Retinal pigment epithelial cell (primary cell): ENCODE measurements at regions not wholly inside any gene's neighbourhood (a gene's known extent, or its start where the extent isn't known, plus 50 kb on each side); places are given as distances from the start of the nearest gene placed in this dataset.

Experiments used
- DNase-seq: peaks from one replicate; pipeline ENCODE4 v3.0.0-alpha.2; 2010; ENCODE audit warnings: low read depth
- H3K4me3 ChIP-seq: 2 replicates; pipeline ENCODE4 v1.5.1; 2011; ENCODE audit warnings: mild to moderate bottlenecking, low read length, control low read depth, moderate library complexity
- CTCF ChIP-seq: conservative IDR thresholded peaks from 2 replicates; pipeline ENCODE4 v1.5.1; 2011; ENCODE audit warnings: low read depth, low read length, control low read depth, inconsistent platforms

GRCh38 chr1:217117973-217118465 is 394.8 kb upstream of the ESRRG start:
- TF ChIP-seq CTCF, result no peak
- no peak overlapping the region for H3K4me3 ChIP-seq
- no peak for DNase-seq

GRCh38 chr1:217115404-217116380 is 392.5 kb upstream of the ESRRG start:
- TF ChIP-seq CTCF, result no peak
- DNase-seq, result no peak
- H3K4me3 ChIP-seq, result no peak overlapping the region

- no peak for TF ChIP-seq CTCF
- no peak overlapping the region for H3K4me3 ChIP-seq
- no peak for DNase-seq
Observed at GRCh38 chr1:217109928-217110327, 386.7 kb upstream of the ESRRG start.

- no peak for TF ChIP-seq CTCF
- no peak overlapping the region for H3K4me3 ChIP-seq
- no peak for DNase-seq
Observed at GRCh38 chr1:217106231-217106901, 383.1 kb upstream of the ESRRG start.

- no peak for DNase-seq
- no peak overlapping the region for H3K4me3 ChIP-seq
- no peak for TF ChIP-seq CTCF
Observed at GRCh38 chr1:217105437-217105836, 382.2 kb upstream of the ESRRG start.

- no peak overlapping the region for H3K4me3 ChIP-seq
- no peak for TF ChIP-seq CTCF
- DNase-seq, result no peak
Observed at GRCh38 chr1:217097819-217098218, 374.6 kb upstream of the ESRRG start.
